Esophagus muscularis mucosa (tissue), 4 donors: ENCODE measurements at regions not wholly inside any gene's neighbourhood (a gene's known extent, or its start where the extent isn't known, plus 50 kb on each side); places are given as distances from the start of the nearest gene placed in this dataset.

Experiments
- DNase-seq: peaks from one replicate; pipeline ENCODE4 v3.0.0-alpha.2; 2017; ENCODE audit errors: extremely low spot score
- H3K27ac ChIP-seq, 4 donors: fragments of 200-600 bp; sonication (generic); replicated peaks in 1 of 4; 1 replicate in 3 of 4; 2 replicates in 1 of 4; pipeline ENCODE4 v1.5.1; 2016 to 2019; ENCODE audit warnings: mild to moderate bottlenecking in 1 of 4
- H3K27me3 ChIP-seq, 4 donors: fragments of 200-600 bp; sonication (generic); one replicate each; pipeline versions ENCODE4 v1.5.1 to v1.6.0; 2016 to 2019
- H3K36me3 ChIP-seq, 4 donors: fragments of 200-600 bp; sonication (generic); one replicate each; pipeline ENCODE4 v1.5.1; 2016 to 2019
- H3K4me1 ChIP-seq, 4 donors: fragments of 200-600 bp; sonication (generic); one replicate each; pipeline ENCODE4 v1.5.1; 2016 to 2019
- H3K4me3 ChIP-seq, 4 donors: fragments of 200-600 bp; sonication (generic); 1 replicate in 2 of 4; 2 replicates in 2 of 4; pipeline ENCODE4 v1.5.1; 2016 to 2019; ENCODE audit warnings: mild to moderate bottlenecking in 4 of 4, moderate library complexity in 1 of 4
- H3K9me3 ChIP-seq, 4 donors: fragments of 200-600 bp; sonication (generic); 1 replicate in 3 of 4; 2 replicates in 1 of 4; pipeline ENCODE4 v1.5.1; 2016 to 2019
- EP300 ChIP-seq: sonication (generic); formaldehyde crosslinking; IDR thresholded peaks from one replicate; pipeline ENCODE4 v1.6.1; 2017; ENCODE audit warnings: antibody characterized with exemption
- POLR2A ChIP-seq: fragments of 450-650 bp; IDR thresholded peaks from one replicate; pipeline ENCODE4 v1.6.1; 2017; ENCODE audit warnings: antibody characterized with exemption, moderate library complexity, mild to moderate bottlenecking, low read depth
- POLR2AphosphoS5 ChIP-seq, 2 donors: sonication (generic); formaldehyde crosslinking; IDR thresholded peaks; one replicate each; pipeline ENCODE4 v1.6.1; 2017; ENCODE audit warnings: antibody characterized with exemption in 2 of 2
- WGBS: methylation state at CpG from one replicate; pipeline ENCODE4 v1.1.5; 2018; 5-methylcytosine and 5-hydroxymethylcytosine counted together
- intact Hi-C: fragments of 100-400 bp; cut with DNase I; formaldehyde crosslinking; loops from one replicate; pipeline ENCODE4 v1.15.1; 2023
- TF ChIP-seq, protein P1 (sequence below), 3 experiments: fragments of 200-600 bp in 2 of 3; fragments of 450-650 bp in 1 of 3; sonication (generic) in 2 of 3; IDR thresholded peaks; one replicate each; pipeline ENCODE4 v1.5.1; 2017 to 2019; ENCODE audit warnings: antibody characterized with exemption in 3 of 3, mild to moderate bottlenecking in 2 of 3, moderate library complexity in 1 of 3

DNA sequence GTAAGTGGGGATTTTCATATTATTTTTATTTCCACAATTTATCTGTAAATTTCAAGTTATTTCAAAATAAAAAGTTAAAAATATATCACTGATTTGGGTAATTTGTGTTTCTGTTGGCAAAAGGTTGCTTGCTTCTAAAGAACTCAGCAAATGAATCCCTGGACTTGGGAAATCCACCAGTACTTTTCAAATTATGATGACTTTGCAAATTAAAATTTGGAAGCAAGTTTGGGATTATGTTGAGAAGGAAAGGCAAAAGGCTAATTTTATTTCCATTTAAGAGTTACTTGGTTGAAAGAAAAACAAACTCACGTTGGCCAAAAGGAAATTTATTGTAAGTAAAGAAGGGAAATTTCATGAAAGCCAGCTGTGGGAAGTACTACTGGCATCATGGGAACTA, 220.3 kb downstream of the MAP2K6 start:
- 55% methylated on average over 1 of the region's 1 CpG for WGBS
- Histone ChIP-seq H3K36me3 (no peaks in the 10 kb centered on the region), H3K27me3 (no peaks in the 10 kb centered on the region), H3K4me1 (peaks cover 0 to 8% (median 0%) of the 10 kb centered on the region in 4 donors), H3K9me3 (no peaks in the 10 kb centered on the region), H3K4me3 (no peak overlapping the region), H3K27ac (no peak overlapping the region)
- no peak for DNase-seq
- intact Hi-C loops = no loop called here
- TF ChIP-seq POLR2AphosphoS5 (IDR thresholded peaks at IDR 0.05) (no peak), POLR2A (no peak), EP300 (no peak)
- TF ChIP-seq, protein P1, sequence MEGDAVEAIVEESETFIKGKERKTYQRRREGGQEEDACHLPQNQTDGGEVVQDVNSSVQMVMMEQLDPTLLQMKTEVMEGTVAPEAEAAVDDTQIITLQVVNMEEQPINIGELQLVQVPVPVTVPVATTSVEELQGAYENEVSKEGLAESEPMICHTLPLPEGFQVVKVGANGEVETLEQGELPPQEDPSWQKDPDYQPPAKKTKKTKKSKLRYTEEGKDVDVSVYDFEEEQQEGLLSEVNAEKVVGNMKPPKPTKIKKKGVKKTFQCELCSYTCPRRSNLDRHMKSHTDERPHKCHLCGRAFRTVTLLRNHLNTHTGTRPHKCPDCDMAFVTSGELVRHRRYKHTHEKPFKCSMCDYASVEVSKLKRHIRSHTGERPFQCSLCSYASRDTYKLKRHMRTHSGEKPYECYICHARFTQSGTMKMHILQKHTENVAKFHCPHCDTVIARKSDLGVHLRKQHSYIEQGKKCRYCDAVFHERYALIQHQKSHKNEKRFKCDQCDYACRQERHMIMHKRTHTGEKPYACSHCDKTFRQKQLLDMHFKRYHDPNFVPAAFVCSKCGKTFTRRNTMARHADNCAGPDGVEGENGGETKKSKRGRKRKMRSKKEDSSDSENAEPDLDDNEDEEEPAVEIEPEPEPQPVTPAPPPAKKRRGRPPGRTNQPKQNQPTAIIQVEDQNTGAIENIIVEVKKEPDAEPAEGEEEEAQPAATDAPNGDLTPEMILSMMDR (IDR thresholded peaks at IDR 0.05) = no peak

DNA sequence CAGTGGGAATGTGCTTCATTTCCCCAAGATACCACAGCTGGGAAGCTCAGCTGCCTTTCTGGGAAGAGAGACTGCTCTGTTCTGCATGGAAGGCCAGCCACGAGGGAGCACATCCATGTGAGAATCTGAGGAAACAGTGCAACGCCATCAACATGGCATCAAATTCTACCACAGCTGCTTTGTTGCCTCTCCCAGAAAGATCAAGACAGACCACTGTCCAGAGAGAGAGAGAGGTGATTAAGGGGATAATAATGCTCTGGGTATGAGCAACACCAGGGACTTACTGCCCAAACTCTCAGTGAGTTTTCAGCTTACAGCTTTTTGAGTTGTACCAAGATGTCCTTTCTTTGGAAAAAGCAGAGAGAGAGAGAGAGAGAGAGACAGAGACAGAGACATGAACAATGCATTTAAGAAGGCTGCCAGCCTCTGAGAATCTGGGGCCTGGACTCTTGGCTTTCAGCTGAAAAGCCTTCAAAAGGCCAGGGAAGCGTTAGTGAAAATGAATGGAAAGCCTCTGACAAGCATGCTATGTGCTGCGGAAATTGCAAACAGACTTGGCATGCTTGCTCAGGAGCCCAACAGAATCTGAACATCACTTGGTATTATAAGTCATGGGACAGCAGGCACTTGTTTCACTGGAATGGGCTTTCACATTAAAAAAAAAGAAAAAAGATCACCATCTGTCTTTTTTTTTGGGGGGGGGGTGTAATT, 223.1 kb downstream of the MAP2K6 start:
- no peaks in the 10 kb centered on the region for H3K36me3 ChIP-seq
- TF ChIP-seq, protein P1 (IDR thresholded peaks at IDR 0.05) = no peak
- TF ChIP-seq EP300 (no peak), POLR2AphosphoS5 (IDR thresholded peaks at IDR 0.05) (no peak), POLR2A (no peak)
- H3K4me3 ChIP-seq = no peak overlapping the region
- peaks cover 0 to 8% (median 0%) of the 10 kb centered on the region in 4 donors for H3K4me1 ChIP-seq
- DNase-seq = no peak
- no peaks in the 10 kb centered on the region for H3K27me3 ChIP-seq
- intact Hi-C loops = no loop called here
- no peaks in the 10 kb centered on the region for H3K9me3 ChIP-seq
- 51% methylated on average over 4 of the region's 4 CpGs for WGBS
- no peak overlapping the region for H3K27ac ChIP-seq

DNA sequence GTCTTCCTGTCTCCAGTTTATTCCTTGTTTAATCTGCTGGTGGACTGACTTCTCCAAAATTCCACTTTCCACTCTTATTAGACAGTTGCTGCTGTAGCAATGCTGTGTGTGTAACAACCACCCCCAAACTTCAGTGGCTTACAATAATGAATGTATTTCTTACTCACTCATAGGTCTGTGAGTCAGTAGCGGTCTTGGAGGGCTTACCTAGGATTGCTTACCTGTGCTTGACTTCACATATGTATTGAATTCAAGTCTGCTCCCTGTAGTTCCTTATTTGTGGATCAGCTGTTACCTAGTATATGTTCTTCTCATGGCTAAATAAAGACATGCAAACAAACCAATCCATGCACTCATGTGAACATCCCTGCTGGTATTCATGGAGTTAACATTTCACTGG, 224.6 kb downstream of the MAP2K6 start:
- H3K27ac ChIP-seq = no peak overlapping the region
- no peak for DNase-seq
- TF ChIP-seq, protein P1 (IDR thresholded peaks at IDR 0.05) = no peak
- TF ChIP-seq POLR2A (no peak), EP300 (no peak), POLR2AphosphoS5 (IDR thresholded peaks at IDR 0.05) (no peak)
- no peaks in the 10 kb centered on the region for H3K9me3 ChIP-seq
- H3K27me3 ChIP-seq = no peaks in the 10 kb centered on the region
- H3K4me3 ChIP-seq = no peak overlapping the region
- intact Hi-C loops = no loop called here
- no peaks in the 10 kb centered on the region for H3K36me3 ChIP-seq
- peaks cover 0 to 8% (median 0%) of the 10 kb centered on the region in 4 donors for H3K4me1 ChIP-seq
- 79% methylated on average over 1 of the region's 1 CpG for WGBS

DNA sequence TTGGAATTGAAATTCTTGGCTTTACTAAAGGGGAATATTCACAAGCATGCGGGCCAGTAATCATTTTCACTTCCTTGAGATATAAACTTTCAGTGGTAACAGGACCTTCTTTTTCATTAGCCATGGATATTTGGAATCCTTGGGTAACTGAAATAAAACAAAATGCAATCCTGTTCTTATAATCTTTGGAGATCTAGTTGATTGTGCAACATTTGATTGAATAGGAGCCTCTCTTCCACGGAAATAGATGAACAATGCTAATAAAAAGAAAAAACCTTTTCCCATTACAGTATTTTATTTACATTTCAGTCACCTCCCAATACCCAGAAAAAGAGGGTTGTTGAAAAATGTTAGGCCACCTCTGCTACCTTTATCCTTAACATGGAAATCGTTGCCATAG, 225.6 kb downstream of the MAP2K6 start:
- Histone ChIP-seq H3K27me3 (no peaks in the 10 kb centered on the region), H3K4me3 (no peak overlapping the region), H3K27ac (no peak overlapping the region), H3K9me3 (no peaks in the 10 kb centered on the region), H3K36me3 (no peaks in the 10 kb centered on the region), H3K4me1 (peaks cover 0 to 8% (median 0%) of the 10 kb centered on the region in 4 donors)
- no peak for TF ChIP-seq POLR2A
- no peak for TF ChIP-seq EP300
- no peak for TF ChIP-seq POLR2AphosphoS5 (IDR thresholded peaks at IDR 0.05)
- TF ChIP-seq, protein P1 (IDR thresholded peaks at IDR 0.05) = no peak
- 56% methylated on average over 3 of the region's 3 CpGs for WGBS
- intact Hi-C loops = no loop called here
- no peak for DNase-seq

DNA sequence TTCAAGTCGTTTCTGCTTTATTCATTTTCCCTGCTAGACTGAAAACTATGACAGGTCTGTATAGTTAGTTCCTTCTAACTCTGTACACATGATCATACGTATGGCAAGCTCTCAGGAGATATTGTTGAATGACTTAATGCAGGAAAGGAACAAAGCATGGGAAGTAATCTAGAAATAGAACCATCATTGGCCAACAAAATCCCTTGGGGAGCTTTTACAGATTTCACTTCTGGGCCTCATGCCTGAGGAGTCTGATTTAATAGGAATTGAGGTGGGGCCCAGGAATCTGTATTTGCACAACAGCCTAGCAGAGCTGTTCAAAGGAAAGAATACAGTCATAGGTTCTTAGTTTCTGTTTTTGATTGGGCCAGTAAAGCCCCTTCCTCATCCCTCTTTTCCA, 229.2 kb downstream of the MAP2K6 start:
- TF ChIP-seq POLR2A (no peak), EP300 (no peak), POLR2AphosphoS5 (IDR thresholded peaks at IDR 0.05) (no peak)
- TF ChIP-seq, protein P1 (IDR thresholded peaks at IDR 0.05) = no peak
- no peaks in the 10 kb centered on the region for H3K4me1 ChIP-seq
- H3K36me3 ChIP-seq = no peaks in the 10 kb centered on the region
- H3K27ac ChIP-seq = no peak overlapping the region
- H3K4me3 ChIP-seq = no peak overlapping the region
- H3K9me3 ChIP-seq = no peaks in the 10 kb centered on the region
- intact Hi-C loops = no loop called here
- DNase-seq = no peak
- WGBS = 63% methylated on average over 2 of the region's 2 CpGs
- H3K27me3 ChIP-seq = no peaks in the 10 kb centered on the region
